AG04450 (cell line): ENCODE measurements at regions not wholly inside any gene's neighbourhood (a gene's known extent, or its start where the extent isn't known, plus 50 kb on each side); places are given as distances from the start of the nearest gene placed in this dataset.

Experiments used
- CTCF ChIA-PET: fragments of 300-600, 350-600 bp; formaldehyde crosslinking; extraction: SDS; loops from one replicate; lab custom pipeline; 2022; ENCODE audit warnings: antibody characterized with exemption, inconsistent platforms; lab: Charles Lee
- POLR2A ChIA-PET: fragments of 350-600 bp; formaldehyde crosslinking; extraction: SDS; loops from one replicate; lab custom pipeline; 2021; ENCODE audit warnings: antibody characterized with exemption, inconsistent platforms; lab: Yijun Ruan, JAX
- DNase-seq: peaks from one replicate; pipeline ENCODE4 v3.0.0-alpha.2; 2011; ENCODE audit warnings: low read depth, low spot score
- H3K27ac ChIP-seq: one replicate; pipeline ENCODE4 v1.5.1; 2012; ENCODE audit warnings: low read depth, low read length, control low read depth
- H3K27me3 ChIP-seq: one replicate; pipeline ENCODE4 v1.6.0; 2012; ENCODE audit warnings: low read length; ENCODE audit not compliant: control insufficient read depth, insufficient read depth
- H3K4me3 ChIP-seq: 2 replicates; pipeline ENCODE4 v1.5.1; 2011; ENCODE audit warnings: mild to moderate bottlenecking, low read depth, low read length, control low read depth
- H3K9me3 ChIP-seq: 2 replicates; pipeline ENCODE4 v1.5.1; 2012; ENCODE audit warnings: low read length; ENCODE audit not compliant: control insufficient read depth, insufficient read depth
- CTCF ChIP-seq: IDR thresholded peaks from 2 replicates; pipeline ENCODE4 v1.5.1; 2011; ENCODE audit warnings: low read depth, low read length, control low read depth, inconsistent platforms

GRCh38 chr12:114762490-114763110 lies 78.6 kb upstream of the TBX3 start:
- Histone ChIP-seq H3K9me3 (no peaks in the 10 kb centered on the region), H3K27ac (peak overlapping the region; percentile 49), H3K27me3 (no peaks in the 10 kb centered on the region), H3K4me3 (peak overlapping the region; percentile 25)
- ChIA-PET CTCF (no interaction called here), POLR2A (interaction anchor here (0.9 to 1.9 kb wide), 3 partner anchors 14 to 79 kb away, joined by 5 to 15 read pairs (median 5); partner anchors contain the start of gene TBX3)
- no peak for TF ChIP-seq CTCF
- DNase-seq: peak; percentile 76

- ChIA-PET POLR2A (interaction anchor here (0.6 to 1.2 kb wide), 4 partner anchors 20 to 988 kb away, joined by 3 to 8 read pairs (median 5); partner anchors contain the start of gene TBX3), CTCF (interaction anchor here (0.6 kb wide), 1 partner anchor 76 kb away, joined by 4 read pairs; no protein-coding TSS in a partner anchor)
- no peaks in the 10 kb centered on the region for H3K27me3 ChIP-seq
- H3K9me3 ChIP-seq: no peaks in the 10 kb centered on the region
- H3K27ac ChIP-seq: no peak overlapping the region
- H3K4me3 ChIP-seq: no peak overlapping the region
- TF ChIP-seq CTCF: no peak
- DNase-seq: no peak
Observed at GRCh38 chr12:114760151-114760877, 76.3 kb upstream of the TBX3 start.

- POLR2A ChIA-PET: interaction anchor here (1.2 kb wide), 1 partner anchor 988 kb away, joined by 4 read pairs; no protein-coding TSS in a partner anchor
- DNase-seq: no peak
- H3K9me3 ChIP-seq: no peaks in the 10 kb centered on the region
- H3K27me3 ChIP-seq: no peaks in the 10 kb centered on the region
- no peak overlapping the region for H3K27ac ChIP-seq
- no peak overlapping the region for H3K4me3 ChIP-seq
- CTCF ChIA-PET: interaction anchor here (0.6 kb wide), 1 partner anchor 15 kb away, joined by 3 read pairs; no protein-coding TSS in a partner anchor
- TF ChIP-seq CTCF: no peak
Observed at GRCh38 chr12:114759635-114760034, 75.7 kb upstream of the TBX3 start.

GRCh38 chr12:114757684-114758325 lies 73.8 kb upstream of the TBX3 start:
- no peak for DNase-seq
- CTCF ChIA-PET: no interaction called here
- no peaks in the 10 kb centered on the region for H3K9me3 ChIP-seq
- H3K4me3 ChIP-seq: no peak overlapping the region
- POLR2A ChIA-PET: no interaction called here
- TF ChIP-seq CTCF: no peak
- H3K27ac ChIP-seq: no peak overlapping the region
- H3K27me3 ChIP-seq: no peaks in the 10 kb centered on the region

GRCh38 chr12:114752217-114752616 lies 68.2 kb upstream of the TBX3 start:
- no peak overlapping the region for H3K4me3 ChIP-seq
- H3K27ac ChIP-seq: no peak overlapping the region
- POLR2A ChIA-PET: no interaction called here
- CTCF ChIA-PET: no interaction called here
- DNase-seq: no peak
- TF ChIP-seq CTCF: no peak
- H3K9me3 ChIP-seq: no peaks in the 10 kb centered on the region
- no peaks in the 10 kb centered on the region for H3K27me3 ChIP-seq
